Hepatocyte (in vitro differentiated cells): ENCODE measurements at regions not wholly inside any gene's neighbourhood (a gene's known extent, or its start where the extent isn't known, plus 50 kb on each side); places are given as distances from the start of the nearest gene placed in this dataset.

ENCODE experiments used
- CTCF ChIP-seq: fragments of 200-600 bp; sonication (generic); IDR thresholded peaks from 2 replicates; pipeline ENCODE4 v1.5.1; 2016; ENCODE audit warnings: antibody characterized with exemption, mild to moderate bottlenecking; ENCODE audit not compliant: poor library complexity
- EZH2 ChIP-seq: fragments of 200-600 bp; sonication (generic); IDR thresholded peaks from 2 replicates; pipeline ENCODE4 v1.6.1; 2016; ENCODE audit warnings: antibody characterized with exemption, mild to moderate bottlenecking, borderline replicate concordance
- EZH2phosphoT487 ChIP-seq: fragments of 200-600 bp; sonication (generic); IDR thresholded peaks from one replicate; pipeline ENCODE4 v1.6.1; 2018; ENCODE audit warnings: antibody characterized with exemption, mild to moderate bottlenecking, low read depth, moderate library complexity; ENCODE audit not compliant: unreplicated experiment, severe bottlenecking

GRCh38 chr18:77705301-77705700 is 455.7 kb downstream of the GALR1 start:
- TF ChIP-seq CTCF (no peak), EZH2phosphoT487 (no peak), EZH2 (no peak)
